ENCODE measurements at regions not wholly inside any gene's neighbourhood (a gene's known extent, or its start where the extent isn't known, plus 50 kb on each side); places are given as distances from the start of the nearest gene placed in this dataset.

GRCh38 chr4:184312126-184312525 lies 94.5 kb upstream of the ENPP6 start:
- TF ChIP-seq CTCF (IDR thresholded peaks at IDR 0.05 in 4 of 5, conservative IDR thresholded peaks at IDR 0.05 in 1 of 5) (no peak), POLR2A (IDR thresholded peaks at IDR 0.05) (no peak)

Data from gastrocnemius medialis (tissue), 4 donors.